Choroid plexus epithelial cell (primary cell): ENCODE measurements at regions not wholly inside any gene's neighbourhood (a gene's known extent, or its start where the extent isn't known, plus 50 kb on each side); places are given as distances from the start of the nearest gene placed in this dataset.
"Not testable (repeated sequence)": the region's sequence is repeated elsewhere in the genome, so short reads cannot be mapped to it uniquely, and the experiment has no call there.

ENCODE experiments used
- DNase-seq: peaks from one replicate; pipeline ENCODE4 v3.0.0-alpha.2; 2010; ENCODE audit warnings: low read depth
- H3K4me3 ChIP-seq: 2 replicates; pipeline ENCODE4 v1.5.1; 2011; ENCODE audit warnings: low read depth, mild to moderate bottlenecking, control low read depth, low read length, moderate library complexity
- TF ChIP-seq, protein P1 (sequence below): conservative IDR thresholded peaks from 2 replicates; pipeline ENCODE4 v1.5.1; 2011; ENCODE audit warnings: low read depth, mild to moderate bottlenecking, control low read depth, inconsistent platforms, low read length, moderate library complexity

- TF ChIP-seq, protein P1, sequence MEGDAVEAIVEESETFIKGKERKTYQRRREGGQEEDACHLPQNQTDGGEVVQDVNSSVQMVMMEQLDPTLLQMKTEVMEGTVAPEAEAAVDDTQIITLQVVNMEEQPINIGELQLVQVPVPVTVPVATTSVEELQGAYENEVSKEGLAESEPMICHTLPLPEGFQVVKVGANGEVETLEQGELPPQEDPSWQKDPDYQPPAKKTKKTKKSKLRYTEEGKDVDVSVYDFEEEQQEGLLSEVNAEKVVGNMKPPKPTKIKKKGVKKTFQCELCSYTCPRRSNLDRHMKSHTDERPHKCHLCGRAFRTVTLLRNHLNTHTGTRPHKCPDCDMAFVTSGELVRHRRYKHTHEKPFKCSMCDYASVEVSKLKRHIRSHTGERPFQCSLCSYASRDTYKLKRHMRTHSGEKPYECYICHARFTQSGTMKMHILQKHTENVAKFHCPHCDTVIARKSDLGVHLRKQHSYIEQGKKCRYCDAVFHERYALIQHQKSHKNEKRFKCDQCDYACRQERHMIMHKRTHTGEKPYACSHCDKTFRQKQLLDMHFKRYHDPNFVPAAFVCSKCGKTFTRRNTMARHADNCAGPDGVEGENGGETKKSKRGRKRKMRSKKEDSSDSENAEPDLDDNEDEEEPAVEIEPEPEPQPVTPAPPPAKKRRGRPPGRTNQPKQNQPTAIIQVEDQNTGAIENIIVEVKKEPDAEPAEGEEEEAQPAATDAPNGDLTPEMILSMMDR: no peak
- no peak for DNase-seq
Observed at GRCh38 chr9:124135813-124136365, 121.9 kb upstream of the NEK6 start.

DNA sequence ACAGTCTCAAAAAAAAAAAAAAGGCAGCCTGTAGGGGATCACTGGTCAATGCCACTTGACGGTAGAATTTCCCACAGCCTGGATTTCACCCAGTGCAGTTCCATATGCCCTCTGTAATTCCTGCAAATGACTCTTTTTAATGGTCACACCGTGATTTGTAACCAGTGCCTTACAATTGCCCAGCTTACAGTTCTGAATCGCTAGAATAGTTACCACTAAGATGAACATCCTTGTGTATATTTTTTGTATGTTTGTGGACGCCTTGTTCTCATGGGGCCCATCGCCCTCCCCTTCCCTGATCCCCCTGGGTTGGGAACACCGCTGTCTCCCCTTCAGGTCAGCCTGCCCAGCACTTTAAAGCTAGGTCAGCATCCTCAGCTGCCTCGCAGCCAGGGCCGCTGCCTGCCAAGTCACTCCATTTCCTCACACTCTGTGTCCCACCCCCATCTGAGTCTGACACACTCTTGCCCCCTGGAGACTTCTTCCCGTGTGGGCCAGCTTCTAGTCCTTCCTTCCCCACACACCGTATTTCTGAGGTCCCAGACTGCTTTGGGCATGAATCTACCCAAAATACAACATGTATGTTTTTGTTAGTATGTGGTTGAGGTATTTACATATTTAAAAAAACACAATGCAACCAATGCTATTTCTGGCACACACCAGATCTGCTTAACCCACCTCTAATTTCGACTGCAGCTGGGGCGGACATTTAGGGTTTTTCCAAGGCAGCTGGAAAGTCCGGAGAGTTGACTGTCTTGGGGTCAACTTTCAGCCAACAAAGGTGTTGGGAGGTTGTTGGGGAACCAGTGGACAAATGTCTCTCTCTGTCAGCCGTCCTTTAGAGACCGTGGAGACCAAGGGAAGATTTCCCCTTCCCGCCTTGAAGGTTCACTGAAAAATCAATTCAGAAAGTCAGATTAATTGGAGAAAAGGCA is 120.5 kb upstream of the NEK6 start:
- peak; percentile 60 for DNase-seq
- TF ChIP-seq, protein P1: no peak
- H3K4me3 ChIP-seq: no peak overlapping the region

More at GRCh38 chr9:124135813-124136365, 121.9 kb upstream of the NEK6 start:
- H3K4me3 ChIP-seq: no peak overlapping the region

DNA sequence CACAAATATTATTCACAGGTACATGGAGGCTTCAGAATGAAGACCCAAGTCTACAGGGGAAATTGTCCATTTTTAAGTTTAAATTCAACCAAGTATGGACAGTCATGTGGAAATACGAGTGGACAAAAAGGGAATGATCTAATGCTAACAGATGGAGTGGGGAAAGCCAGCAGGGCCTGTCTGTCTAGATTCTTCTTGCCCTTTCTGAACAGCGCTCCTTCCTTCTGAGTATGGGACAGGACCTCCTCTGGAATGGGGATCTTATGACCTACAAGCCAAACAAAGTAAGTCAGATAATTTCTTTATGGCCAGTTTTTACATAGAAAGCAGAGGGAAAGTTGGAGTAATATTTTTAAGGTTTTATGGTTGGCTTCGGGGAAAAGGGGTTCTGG is 119.8 kb upstream of the NEK6 start:
- DNase-seq: no peak
- TF ChIP-seq, protein P1: no peak
- H3K4me3 ChIP-seq: no peak overlapping the region

DNA sequence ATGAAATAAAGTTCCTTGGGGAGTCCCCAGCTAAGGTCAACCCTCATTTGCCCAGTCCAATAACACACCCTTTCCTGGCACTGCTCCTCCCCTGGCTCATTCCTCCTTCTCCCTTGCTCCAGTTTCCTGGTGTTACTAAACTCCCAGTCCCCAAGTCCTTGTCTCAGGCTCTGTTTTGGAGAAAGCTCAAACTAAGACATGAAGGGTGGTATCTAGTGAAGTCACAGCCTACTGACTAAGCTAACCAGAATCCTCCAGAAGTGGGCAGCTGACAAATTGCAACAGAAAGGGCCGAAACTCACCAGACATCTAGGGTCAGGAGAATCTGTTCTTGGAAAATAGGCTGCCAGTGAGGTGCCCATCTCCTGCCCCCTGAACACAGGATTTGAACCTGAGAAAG is 118.7 kb upstream of the NEK6 start:
- H3K4me3 ChIP-seq: no peak overlapping the region
- TF ChIP-seq, protein P1: no peak
- peak; percentile 74 for DNase-seq

DNA sequence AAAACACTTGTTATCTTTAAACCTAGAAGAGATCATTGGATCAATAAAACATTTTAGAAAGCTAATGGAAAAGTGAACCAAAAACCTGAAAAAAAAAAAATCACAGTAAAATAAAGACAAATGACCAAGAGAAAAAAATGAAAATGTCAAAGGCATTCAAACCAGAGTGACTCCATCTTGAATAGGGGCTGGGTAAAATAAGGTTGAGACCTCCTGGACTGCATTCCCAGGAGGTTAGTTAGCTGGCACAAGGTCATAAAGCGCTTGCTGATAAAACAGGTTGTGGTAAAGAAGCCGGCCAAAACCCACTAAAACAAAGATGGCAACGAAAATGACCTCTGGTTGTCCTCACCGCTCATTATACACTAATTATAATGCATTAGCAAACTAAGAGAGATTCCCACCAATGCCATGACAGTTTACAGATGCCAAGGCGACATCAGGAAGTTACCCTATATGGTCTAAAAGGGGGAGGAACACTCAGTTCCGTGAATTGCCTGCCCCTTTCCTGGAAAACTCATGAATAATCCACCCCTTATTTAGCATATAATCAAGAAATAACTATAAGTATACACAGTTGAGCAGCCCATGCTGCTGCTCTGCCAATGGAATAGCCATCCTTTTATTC is 116.7 kb upstream of the NEK6 start:
- TF ChIP-seq, protein P1: no peak
- DNase-seq: no peak
- H3K4me3 ChIP-seq: no peak overlapping the region

GRCh38 chr9:124144561-124145123 is 113.1 kb upstream of the NEK6 start:
- peak; percentile 60 for DNase-seq
- H3K4me3 ChIP-seq: not testable (repeated sequence)
- TF ChIP-seq, protein P1: peak; percentile 3
